Body of pancreas (tissue), 4 donors: ENCODE measurements at regions not wholly inside any gene's neighbourhood (a gene's known extent, or its start where the extent isn't known, plus 50 kb on each side); places are given as distances from the start of the nearest gene placed in this dataset.

ENCODE experiments used
- ATAC-seq: fragments of 150-250 bp; one replicate; pipeline ENCODE4 v1.9.1; 2016
- DNase-seq, 4 donors: peaks; one replicate each; pipeline ENCODE4 v3.0.0-alpha.2; 2019
- H3K27ac ChIP-seq, 4 donors: fragments of 200-600 bp; sonication (generic); 1 replicate in 3 of 4; 2 replicates in 1 of 4; pipeline versions ENCODE4 v1.5.1 to v1.6.1; 2016 to 2019; ENCODE audit warnings: mild to moderate bottlenecking in 1 of 4, mixed read lengths in 1 of 4, moderate library complexity in 1 of 4
- H3K27me3 ChIP-seq, 2 donors: fragments of 200-600 bp; sonication (generic); one replicate each; pipeline ENCODE4 v1.6.0; 2016; ENCODE audit warnings: mild to moderate bottlenecking in 1 of 2
- H3K36me3 ChIP-seq, 2 donors: fragments of 200-600 bp; sonication (generic); replicated peaks in 1 of 2; 2 replicates each; pipeline ENCODE4 v1.5.1; 2016; ENCODE audit warnings: low read depth in 2 of 2; ENCODE audit not compliant: insufficient read depth in 1 of 2
- H3K4me1 ChIP-seq: fragments of 200-600 bp; sonication (generic); one replicate; pipeline ENCODE4 v1.6.0; 2016
- H3K4me3 ChIP-seq, 2 donors: fragments of 200-600 bp; sonication (generic); 1 replicate in 1 of 2; 2 replicates in 1 of 2; pipeline ENCODE4 v1.5.1; 2016 to 2019
- H3K9me3 ChIP-seq, 3 donors: fragments of 200-600 bp; sonication (generic); 1 replicate in 2 of 3; 2 replicates in 1 of 3; pipeline ENCODE4 v1.5.1; 2016
- CTCF ChIP-seq, 7 experiments: fragments of 450-650 bp in 4 of 7; fragments of 200-600 bp in 3 of 7; sonication (generic) in 3 of 7; IDR thresholded peaks; one replicate each; pipeline ENCODE4 v1.5.1; 2016 to 2019; ENCODE audit warnings: antibody characterized with exemption in 7 of 7
- POLR2A ChIP-seq, 3 donors: fragments of 450-650 bp; IDR thresholded peaks; one replicate each; pipeline ENCODE4 v1.6.1; 2016; ENCODE audit warnings: antibody characterized with exemption in 3 of 3, mild to moderate bottlenecking in 2 of 3
- WGBS, 2 donors: methylation state at CpG; one replicate each; pipeline ENCODE4 v1.1.5; 2017; 5-methylcytosine and 5-hydroxymethylcytosine counted together
- intact Hi-C: fragments of 100-400 bp; cut with DNase I; formaldehyde crosslinking; loops from one replicate; pipeline ENCODE4 v1.15.1; 2023

GRCh38 chrX:107526141-107526540 lies 76.7 kb downstream of the FRMPD3 start:
- no peaks in the 10 kb centered on the region for H3K9me3 ChIP-seq
- ATAC-seq (no peak), DNase-seq (no peak)
- intact Hi-C loops, result no loop called here
- no peaks in the 10 kb centered on the region for H3K27me3 ChIP-seq
- no peak overlapping the region for H3K4me3 ChIP-seq
- TF ChIP-seq POLR2A (IDR thresholded peaks at IDR 0.05) (no peak), CTCF (IDR thresholded peaks at IDR 0.05) (no peak)
- 96 to 100% methylated on average over 3 of the region's 3 CpGs for WGBS, 2 donors
- no peaks in the 10 kb centered on the region for H3K4me1 ChIP-seq
- no peaks in the 10 kb centered on the region for H3K36me3 ChIP-seq
- H3K27ac ChIP-seq, result no peak overlapping the region

GRCh38 chrX:107530141-107530540 lies 80.7 kb downstream of the FRMPD3 start:
- Histone ChIP-seq H3K9me3 (no peaks in the 10 kb centered on the region), H3K36me3 (no peaks in the 10 kb centered on the region), H3K4me3 (no peak overlapping the region), H3K27me3 (no peaks in the 10 kb centered on the region), H3K4me1 (no peaks in the 10 kb centered on the region), H3K27ac (no peak overlapping the region)
- intact Hi-C loops, result no loop called here
- no peak for TF ChIP-seq CTCF (IDR thresholded peaks at IDR 0.05)
- no peak for TF ChIP-seq POLR2A (IDR thresholded peaks at IDR 0.05)
- DNase-seq (no peak), ATAC-seq (no peak)
- 69 to 73% methylated on average over 2 to 4 of the region's 4 CpGs for WGBS, 2 donors

GRCh38 chrX:107537815-107538214 lies 88.4 kb downstream of the FRMPD3 start:
- no peak overlapping the region for H3K4me3 ChIP-seq
- TF ChIP-seq POLR2A (IDR thresholded peaks at IDR 0.05) (no peak), CTCF (IDR thresholded peaks at IDR 0.05) (peak in 5 of 7 experiments; percentile 24 to 39 (median 32))
- no peaks in the 10 kb centered on the region for H3K27me3 ChIP-seq
- 11 to 13% methylated on average over 6 of the region's 6 CpGs for WGBS, 2 donors
- ATAC-seq (no peak), DNase-seq (peak; percentile 17 to 52 (median 38))
- no peaks in the 10 kb centered on the region for H3K9me3 ChIP-seq
- intact Hi-C loops, result no loop called here
- no peaks in the 10 kb centered on the region for H3K36me3 ChIP-seq
- H3K27ac ChIP-seq, result no peak overlapping the region
- H3K4me1 ChIP-seq, result no peaks in the 10 kb centered on the region

GRCh38 chrX:107541244-107541643 lies 87.1 kb upstream of the PRPS1 start:
- Histone ChIP-seq H3K27me3 (no peaks in the 10 kb centered on the region), H3K36me3 (no peaks in the 10 kb centered on the region), H3K27ac (no peak overlapping the region), H3K4me1 (no peaks in the 10 kb centered on the region), H3K4me3 (no peak overlapping the region), H3K9me3 (no peaks in the 10 kb centered on the region)
- TF ChIP-seq CTCF (IDR thresholded peaks at IDR 0.05) (no peak), POLR2A (IDR thresholded peaks at IDR 0.05) (no peak)
- 100% methylated on average over 1 of the region's 1 CpG; no CpG with 5 or more reads in 1 of the 2 donors for WGBS, 2 donors
- intact Hi-C loops, result no loop called here
- no peak for DNase-seq
- no peak for ATAC-seq

GRCh38 chrX:107542040-107542439 lies 86.3 kb upstream of the PRPS1 start:
- intact Hi-C loops, result no loop called here
- DNase-seq, result no peak
- Histone ChIP-seq H3K4me3 (no peak overlapping the region), H3K27ac (no peak overlapping the region), H3K27me3 (no peaks in the 10 kb centered on the region), H3K36me3 (no peaks in the 10 kb centered on the region), H3K4me1 (no peaks in the 10 kb centered on the region), H3K9me3 (no peaks in the 10 kb centered on the region)
- ATAC-seq, result no peak
- no peak for TF ChIP-seq POLR2A (IDR thresholded peaks at IDR 0.05)
- no peak for TF ChIP-seq CTCF (IDR thresholded peaks at IDR 0.05)
